ENCODE measurements at regions not wholly inside any gene's neighbourhood (a gene's known extent, or its start where the extent isn't known, plus 50 kb on each side); places are given as distances from the start of the nearest gene placed in this dataset.

GRCh38 chr9:90022474-90022873 is 417.7 kb downstream of the GADD45G start:
- H3K4me3 ChIP-seq (ENCODE audit: low read length) = no peak overlapping the region
- H3K27me3 ChIP-seq (ENCODE audit: control insufficient read depth in 1 of 2, insufficient read depth in 2 of 2, low read length in 2 of 2) = no peaks in the 10 kb centered on the region
- TF ChIP-seq CTCF (IDR thresholded peaks at IDR 0.05) = no peak
- Mint-ChIP-seq H3K4me1 (ENCODE audit: low read depth) (no peaks in the 10 kb centered on the region), H3K9me3 (peaks cover 3% of the 10 kb centered on the region), H3K27ac (no peak overlapping the region), H3K4me3 (no peak overlapping the region), H3K27me3 (peaks cover 7% of the 10 kb centered on the region), H3K36me3 (ENCODE audit: low read depth) (no peaks in the 10 kb centered on the region)
- no peaks in the 10 kb centered on the region for H3K9me3 ChIP-seq (ENCODE audit: control insufficient read depth in 1 of 2, insufficient read depth in 1 of 2, low read length in 2 of 2)
- H3K27ac ChIP-seq (ENCODE audit: low read depth in 1 of 2, low read length in 2 of 2) = no peak overlapping the region
- intact Hi-C loops (cut with DNase I, micrococcal nuclease) = no loop called here
- CTCF ChIA-PET = no interaction called here
- DNase-seq = no peak
- H3K4me1 ChIP-seq (ENCODE audit: insufficient read depth, low read length) = peaks cover 3% of the 10 kb centered on the region
- no peaks in the 10 kb centered on the region for H3K36me3 ChIP-seq (ENCODE audit: insufficient read depth, low read length)
- POLR2A ChIA-PET = no interaction called here
- no peak for ATAC-seq (ENCODE audit: poor library complexity)

- Mint-ChIP-seq H3K36me3 (ENCODE audit: low read depth) (no peaks in the 10 kb centered on the region), H3K4me3 (no peak overlapping the region), H3K27me3 (peaks cover 7% of the 10 kb centered on the region), H3K4me1 (ENCODE audit: low read depth) (no peaks in the 10 kb centered on the region), H3K9me3 (peaks cover 3% of the 10 kb centered on the region), H3K27ac (no peak overlapping the region)
- POLR2A ChIA-PET = no interaction called here
- CTCF ChIA-PET = no interaction called here
- Histone ChIP-seq H3K4me1 (ENCODE audit: insufficient read depth, low read length) (peaks cover 3% of the 10 kb centered on the region), H3K9me3 (ENCODE audit: control insufficient read depth in 1 of 2, insufficient read depth in 1 of 2, low read length in 2 of 2) (no peaks in the 10 kb centered on the region), H3K4me3 (ENCODE audit: low read length) (no peak overlapping the region), H3K36me3 (ENCODE audit: insufficient read depth, low read length) (no peaks in the 10 kb centered on the region), H3K27me3 (ENCODE audit: control insufficient read depth in 1 of 2, insufficient read depth in 2 of 2, low read length in 2 of 2) (no peaks in the 10 kb centered on the region), H3K27ac (ENCODE audit: low read depth in 1 of 2, low read length in 2 of 2) (no peak overlapping the region)
- intact Hi-C loops (cut with DNase I, micrococcal nuclease) = no loop called here
- DNase-seq (no peak), ATAC-seq (ENCODE audit: poor library complexity) (no peak)
- TF ChIP-seq CTCF (IDR thresholded peaks at IDR 0.05) = no peak
Observed at GRCh38 chr9:90023861-90024260, 419.0 kb downstream of the GADD45G start.

- no peak for ATAC-seq (ENCODE audit: poor library complexity)
- DNase-seq = no peak
- H3K4me1 Mint-ChIP-seq (ENCODE audit: low read depth) = no peaks in the 10 kb centered on the region
- Histone ChIP-seq H3K27me3 (ENCODE audit: control insufficient read depth in 1 of 2, insufficient read depth in 2 of 2, low read length in 2 of 2) (no peaks in the 10 kb centered on the region), H3K9me3 (ENCODE audit: control insufficient read depth in 1 of 2, insufficient read depth in 1 of 2, low read length in 2 of 2) (no peaks in the 10 kb centered on the region), H3K36me3 (ENCODE audit: insufficient read depth, low read length) (no peaks in the 10 kb centered on the region), H3K4me1 (ENCODE audit: insufficient read depth, low read length) (peaks cover 3% of the 10 kb centered on the region), H3K4me3 (ENCODE audit: low read length) (no peak overlapping the region), H3K27ac (ENCODE audit: low read depth in 1 of 2, low read length in 2 of 2) (no peak overlapping the region)
- no peak overlapping the region for H3K4me3 Mint-ChIP-seq
- no peak overlapping the region for H3K27ac Mint-ChIP-seq
- TF ChIP-seq CTCF (IDR thresholded peaks at IDR 0.05) = no peak
- H3K36me3 Mint-ChIP-seq (ENCODE audit: low read depth) = no peaks in the 10 kb centered on the region
- peaks cover 7% of the 10 kb centered on the region for H3K27me3 Mint-ChIP-seq
- CTCF ChIA-PET = no interaction called here
- POLR2A ChIA-PET = no interaction called here
- intact Hi-C loops (cut with DNase I, micrococcal nuclease) = no loop called here
- H3K9me3 Mint-ChIP-seq = peaks cover 3% of the 10 kb centered on the region
Observed at GRCh38 chr9:90024409-90024808, 419.6 kb downstream of the GADD45G start.

Measured in CD4-positive, alpha-beta T cell (primary cell).